SK-N-SH treated with all-trans-retinoic acid at 6 μM for 48 hours (cell line): ENCODE measurements at regions not wholly inside any gene's neighbourhood (a gene's known extent, or its start where the extent isn't known, plus 50 kb on each side); places are given as distances from the start of the nearest gene placed in this dataset.

Experiments
- ATAC-seq: fragments of 200-7000 bp; cut with Tn5 transposase; 3 replicates; pipeline ENCODE4 v1.9.1; 2020; ENCODE audit warnings: mild to moderate bottlenecking, moderate library complexity
- ARNTL ChIP-seq: fragments of 450-650 bp; formaldehyde crosslinking; IDR thresholded peaks from 2 replicates; pipeline ENCODE4 v1.5.0; 2020; ENCODE audit warnings: low read depth, mild to moderate bottlenecking, moderate library complexity, borderline replicate concordance
- CSRNP3 ChIP-seq: fragments of 250-450 bp; sonication (Bioruptor Pico); IDR thresholded peaks from 2 replicates; pipeline ENCODE4 v1.5.1; 2021; ENCODE audit warnings: mild to moderate bottlenecking, moderate library complexity
- GLIS3 ChIP-seq: fragments of 250-450 bp; sonication (Bioruptor Pico); IDR thresholded peaks from 2 replicates; pipeline ENCODE4 v1.5.0; 2020; ENCODE audit warnings: mild to moderate bottlenecking, moderate library complexity
- ISL1 ChIP-seq: fragments of 250-450 bp; sonication (Bioruptor Pico); IDR thresholded peaks from 2 replicates; pipeline ENCODE4 v2.1.2; 2022; ENCODE audit warnings: mild to moderate bottlenecking, moderate library complexity
- OSR1 ChIP-seq: fragments of 250-450 bp; sonication (Bioruptor Pico); IDR thresholded peaks from 2 replicates; pipeline ENCODE4 v1.8.0; 2022; ENCODE audit warnings: moderate library complexity, mild to moderate bottlenecking, inconsistent platforms
- PATZ1 ChIP-seq: fragments of 250-450 bp; sonication (Bioruptor Pico); IDR thresholded peaks from 2 replicates; pipeline ENCODE4 v1.8.0; 2020; ENCODE audit warnings: mild to moderate bottlenecking, moderate library complexity, borderline replicate concordance
- PPARA ChIP-seq: fragments of 250-450 bp; sonication (Bioruptor Pico); IDR thresholded peaks from 2 replicates; pipeline ENCODE4 v1.5.0; 2020; ENCODE audit warnings: mild to moderate bottlenecking, borderline replicate concordance
- RARB ChIP-seq: fragments of 250-450 bp; sonication (Bioruptor Pico); IDR thresholded peaks from 2 replicates; pipeline ENCODE4 v1.8.0; 2021; ENCODE audit warnings: mild to moderate bottlenecking, moderate library complexity
- SNAI2 ChIP-seq: fragments of 250-450 bp; sonication (Bioruptor Pico); IDR thresholded peaks from 2 replicates; pipeline ENCODE4 v1.5.0; 2020; ENCODE audit warnings: mild to moderate bottlenecking, moderate library complexity
- TOX ChIP-seq: fragments of 250-450 bp; sonication (Bioruptor Pico); IDR thresholded peaks from 2 replicates; pipeline ENCODE4 v1.8.0; 2021; ENCODE audit warnings: mild to moderate bottlenecking, moderate library complexity, borderline replicate concordance
- TSHZ2 ChIP-seq: fragments of 250-450 bp; sonication (Bioruptor Pico); IDR thresholded peaks from 2 replicates; pipeline ENCODE4 v1.5.0; 2020; ENCODE audit warnings: mild to moderate bottlenecking, moderate library complexity
- ZFP3 ChIP-seq: fragments of 250-450 bp; sonication (Bioruptor Pico); IDR thresholded peaks from 2 replicates; pipeline ENCODE4 v1.5.0; 2020; ENCODE audit warnings: mild to moderate bottlenecking, moderate library complexity
- ZNF565 ChIP-seq: fragments of 450-650 bp; formaldehyde crosslinking; conservative IDR thresholded peaks from 2 replicates; pipeline ENCODE4 v1.5.0; 2020; ENCODE audit warnings: low read depth, mild to moderate bottlenecking, moderate library complexity
- ZNF70 ChIP-seq: fragments of 450-650 bp; formaldehyde crosslinking; IDR thresholded peaks from 2 replicates; pipeline ENCODE4 v1.5.0; 2020; ENCODE audit warnings: mild to moderate bottlenecking, moderate library complexity
- ZNF8 ChIP-seq: fragments of 450-650 bp; formaldehyde crosslinking; IDR thresholded peaks from 2 replicates; pipeline ENCODE4 v1.5.0; 2020; ENCODE audit warnings: mild to moderate bottlenecking, moderate library complexity
- TF ChIP-seq, protein P1 (sequence below): fragments of 250-450 bp; sonication (Bioruptor Pico); IDR thresholded peaks from 2 replicates; pipeline ENCODE4 v1.8.0; 2021; ENCODE audit warnings: low read depth, mild to moderate bottlenecking, moderate library complexity, borderline replicate concordance

DNA sequence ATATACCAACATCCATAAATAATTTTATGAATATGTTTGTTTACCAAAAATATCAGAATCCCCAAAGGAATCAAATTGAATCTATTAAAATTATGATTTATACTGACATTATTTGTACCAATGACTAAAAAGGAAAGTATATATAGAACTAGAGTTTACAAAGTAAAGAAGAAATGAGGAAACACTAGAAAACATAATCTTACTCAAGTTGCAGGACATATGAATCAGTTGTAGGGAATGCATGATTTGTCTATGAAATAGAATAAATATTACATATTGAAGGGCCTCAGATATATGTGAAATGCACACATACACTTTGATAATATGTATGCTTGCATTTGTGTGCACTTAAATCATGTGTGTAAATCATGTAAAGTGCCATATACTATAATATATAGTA is 1466.4 kb downstream of the EFNB2 start:
- TF ChIP-seq TSHZ2 (CRISPR knock-in tag) (no peak), CSRNP3 (CRISPR knock-in tag) (no peak), ZNF565 (no peak)
- TF ChIP-seq, protein P1, sequence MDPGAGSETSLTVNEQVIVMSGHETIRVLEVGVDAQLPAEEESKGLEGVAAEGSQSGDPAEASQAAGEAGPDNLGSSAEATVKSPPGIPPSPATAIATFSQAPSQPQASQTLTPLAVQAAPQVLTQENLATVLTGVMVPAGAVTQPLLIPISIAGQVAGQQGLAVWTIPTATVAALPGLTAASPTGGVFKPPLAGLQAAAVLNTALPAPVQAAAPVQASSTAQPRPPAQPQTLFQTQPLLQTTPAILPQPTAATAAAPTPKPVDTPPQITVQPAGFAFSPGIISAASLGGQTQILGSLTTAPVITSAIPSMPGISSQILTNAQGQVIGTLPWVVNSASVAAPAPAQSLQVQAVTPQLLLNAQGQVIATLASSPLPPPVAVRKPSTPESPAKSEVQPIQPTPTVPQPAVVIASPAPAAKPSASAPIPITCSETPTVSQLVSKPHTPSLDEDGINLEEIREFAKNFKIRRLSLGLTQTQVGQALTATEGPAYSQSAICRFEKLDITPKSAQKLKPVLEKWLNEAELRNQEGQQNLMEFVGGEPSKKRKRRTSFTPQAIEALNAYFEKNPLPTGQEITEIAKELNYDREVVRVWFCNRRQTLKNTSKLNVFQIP (CRISPR knock-in tag): no peak
- no peak for ATAC-seq

DNA sequence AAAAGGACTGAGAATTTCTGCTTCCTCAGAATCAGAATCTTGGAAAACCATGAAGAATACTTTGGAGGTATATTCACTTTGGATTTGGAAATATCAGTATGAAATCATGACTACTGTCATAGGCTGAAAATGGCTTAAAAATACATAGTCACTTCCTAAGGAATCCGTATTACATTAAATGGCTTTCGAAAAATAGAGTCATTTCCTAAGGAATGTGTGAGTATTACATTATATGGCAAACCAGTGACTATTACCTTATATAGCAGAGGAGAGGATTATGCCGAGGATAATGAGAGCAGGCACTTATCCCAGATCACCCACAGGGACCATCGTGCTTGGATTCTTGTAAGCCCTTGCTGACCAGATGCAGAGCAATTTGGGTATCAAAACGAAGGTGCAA is 1471.8 kb downstream of the EFNB2 start:
- TF ChIP-seq OSR1 (no peak), ZNF565 (no peak), SNAI2 (CRISPR knock-in tag) (no peak), PATZ1 (CRISPR knock-in tag) (no peak), ZNF8 (CRISPR knock-in tag) (no peak), TSHZ2 (CRISPR knock-in tag) (no peak), GLIS3 (CRISPR knock-in tag) (no peak), ZFP3 (CRISPR knock-in tag) (no peak), PPARA (CRISPR knock-in tag) (no peak)

DNA sequence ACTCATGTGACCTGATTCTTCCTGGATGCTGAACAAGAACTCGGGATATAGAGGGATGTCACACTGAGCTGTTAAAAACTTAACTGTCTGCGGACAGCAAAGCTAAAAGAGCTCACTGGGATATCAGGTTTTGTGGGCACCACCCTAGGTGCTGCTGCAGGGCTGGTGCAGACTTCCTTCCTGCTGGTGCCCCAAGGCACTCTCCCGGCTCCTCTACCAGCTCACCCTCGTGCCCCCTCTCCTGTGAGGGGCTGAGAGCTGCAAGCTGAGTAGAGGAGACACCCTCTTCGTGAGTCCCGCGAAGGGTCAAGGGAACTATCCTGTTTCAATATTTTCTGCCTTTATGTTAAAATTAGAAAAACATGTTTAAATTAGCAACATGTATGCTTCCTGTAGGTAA is 1475.7 kb downstream of the EFNB2 start:
- TF ChIP-seq ZNF8 (CRISPR knock-in tag): no peak
- TF ChIP-seq ARNTL: no peak
- TF ChIP-seq GLIS3 (CRISPR knock-in tag): no peak
- no peak for TF ChIP-seq OSR1
- TF ChIP-seq PPARA (CRISPR knock-in tag): no peak
- TF ChIP-seq RARB (CRISPR knock-in tag): no peak
- no peak for TF ChIP-seq ISL1 (CRISPR knock-in tag)
- TF ChIP-seq, protein P1 (CRISPR knock-in tag): no peak
- no peak for TF ChIP-seq TOX (CRISPR knock-in tag)
- no peak for TF ChIP-seq ZNF70 (CRISPR knock-in tag)
- no peak for ATAC-seq

More for the DNA sequence above, 1471.8 kb downstream of the EFNB2 start:
- no peak for ATAC-seq
